ENCODE measurements at regions not wholly inside any gene's neighbourhood (a gene's known extent, or its start where the extent isn't known, plus 50 kb on each side); places are given as distances from the start of the nearest gene placed in this dataset.

DNA sequence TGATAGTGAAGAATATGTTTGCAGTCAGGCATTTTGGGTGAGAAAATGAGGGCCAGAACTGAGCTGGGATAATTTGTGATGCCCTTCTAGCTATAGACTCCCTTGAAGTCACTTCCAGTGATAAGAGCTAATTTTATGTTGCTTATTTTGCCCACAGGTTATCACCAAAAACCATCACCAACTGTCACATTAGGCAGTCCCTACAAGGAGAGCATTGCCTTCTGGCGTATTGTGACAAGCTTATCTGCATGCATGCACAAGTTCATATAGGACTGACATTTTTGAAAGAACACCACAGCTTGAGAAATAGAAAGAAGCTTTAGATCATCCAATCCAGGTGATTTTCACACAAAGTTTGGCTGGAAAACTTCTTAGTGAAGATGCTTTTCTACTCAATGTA lies 735.3 kb upstream of the RAG2 start:
- H3K4me1 ChIP-seq (ENCODE audit: insufficient read depth), result no peaks in the 10 kb centered on the region
- H3K79me2 ChIP-seq (ENCODE audit: insufficient read depth), result no peaks in the 10 kb centered on the region
- H3K9ac ChIP-seq, result no peak overlapping the region
- H3F3A ChIP-seq (ENCODE audit: insufficient read depth), result no peaks in the 10 kb centered on the region
- no peak overlapping the region for H3K4me2 ChIP-seq (ENCODE audit: unreplicated experiment)
- in situ Hi-C loops (cut with MboI), result no loop called here
- no peak overlapping the region for H3K4me3 ChIP-seq
- H3K9me2 ChIP-seq (ENCODE audit: insufficient read depth), result no peaks in the 10 kb centered on the region
- no peaks in the 10 kb centered on the region for H3K27me3 ChIP-seq (replicated peaks; ENCODE audit: insufficient read depth)
- H3K9me3 ChIP-seq (ENCODE audit: low read depth), result no peaks in the 10 kb centered on the region
- H4K20me1 ChIP-seq (ENCODE audit: insufficient read depth), result no peaks in the 10 kb centered on the region
- H3K36me3 ChIP-seq (ENCODE audit: low read depth), result no peaks in the 10 kb centered on the region
- H2AFZ ChIP-seq, result no peak overlapping the region
- 28 to 35% methylated on average over 1 of the region's 1 CpG for WGBS, 2 experiments (ENCODE audit: low coverage in 1 of 2, low lambda C conversion rate in 2 of 2, missing lambda C conversion rate in 2 of 2)
- DNase-seq, result no peak
- no peak for TF ChIP-seq EZH2phosphoT487 (IDR thresholded peaks at IDR 0.05; ENCODE audit: insufficient read depth, low read depth)
- no peak for TF ChIP-seq EZH2 (IDR thresholded peaks at IDR 0.05; ENCODE audit: insufficient read depth, poor library complexity, severe bottlenecking)
- no peak overlapping the region for H3K27ac ChIP-seq

DNA sequence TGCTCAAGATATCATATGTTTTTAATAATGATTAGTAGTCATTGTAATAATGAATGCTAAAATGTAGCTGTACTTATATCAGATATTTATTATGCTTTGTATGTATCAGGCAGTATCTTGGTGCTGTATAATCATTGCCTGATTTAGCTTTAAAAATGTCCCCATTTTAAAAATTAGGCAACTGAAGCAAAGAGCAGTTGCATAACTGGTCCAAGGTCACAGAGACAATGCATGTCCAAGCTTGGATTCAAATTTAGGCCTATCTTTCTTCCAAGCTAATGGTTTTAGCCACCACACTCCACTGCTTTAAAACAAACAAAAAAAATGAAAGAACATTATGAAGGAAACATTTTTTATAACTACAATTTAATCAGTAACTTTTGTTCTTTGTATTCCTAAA lies 725.8 kb upstream of the RAG2 start:
- no peak for DNase-seq
- in situ Hi-C loops (cut with MboI), result no loop called here
- no peaks in the 10 kb centered on the region for H3K4me1 ChIP-seq (ENCODE audit: insufficient read depth)
- H3F3A ChIP-seq (ENCODE audit: insufficient read depth), result no peaks in the 10 kb centered on the region
- H3K27me3 ChIP-seq (replicated peaks; ENCODE audit: insufficient read depth), result no peaks in the 10 kb centered on the region
- H3K9ac ChIP-seq, result no peak overlapping the region
- no peaks in the 10 kb centered on the region for H3K9me2 ChIP-seq (ENCODE audit: insufficient read depth)
- H4K20me1 ChIP-seq (ENCODE audit: insufficient read depth), result no peaks in the 10 kb centered on the region
- no peak overlapping the region for H2AFZ ChIP-seq
- no peaks in the 10 kb centered on the region for H3K9me3 ChIP-seq (ENCODE audit: low read depth)
- no peak overlapping the region for H3K27ac ChIP-seq
- no peak overlapping the region for H3K4me2 ChIP-seq (ENCODE audit: unreplicated experiment)
- TF ChIP-seq EZH2phosphoT487 (IDR thresholded peaks at IDR 0.05; ENCODE audit: insufficient read depth, low read depth) (no peak), EZH2 (IDR thresholded peaks at IDR 0.05; ENCODE audit: insufficient read depth, poor library complexity, severe bottlenecking) (no peak)
- no peaks in the 10 kb centered on the region for H3K79me2 ChIP-seq (ENCODE audit: insufficient read depth)
- no peak overlapping the region for H3K4me3 ChIP-seq
- H3K36me3 ChIP-seq (ENCODE audit: low read depth), result no peaks in the 10 kb centered on the region

DNA sequence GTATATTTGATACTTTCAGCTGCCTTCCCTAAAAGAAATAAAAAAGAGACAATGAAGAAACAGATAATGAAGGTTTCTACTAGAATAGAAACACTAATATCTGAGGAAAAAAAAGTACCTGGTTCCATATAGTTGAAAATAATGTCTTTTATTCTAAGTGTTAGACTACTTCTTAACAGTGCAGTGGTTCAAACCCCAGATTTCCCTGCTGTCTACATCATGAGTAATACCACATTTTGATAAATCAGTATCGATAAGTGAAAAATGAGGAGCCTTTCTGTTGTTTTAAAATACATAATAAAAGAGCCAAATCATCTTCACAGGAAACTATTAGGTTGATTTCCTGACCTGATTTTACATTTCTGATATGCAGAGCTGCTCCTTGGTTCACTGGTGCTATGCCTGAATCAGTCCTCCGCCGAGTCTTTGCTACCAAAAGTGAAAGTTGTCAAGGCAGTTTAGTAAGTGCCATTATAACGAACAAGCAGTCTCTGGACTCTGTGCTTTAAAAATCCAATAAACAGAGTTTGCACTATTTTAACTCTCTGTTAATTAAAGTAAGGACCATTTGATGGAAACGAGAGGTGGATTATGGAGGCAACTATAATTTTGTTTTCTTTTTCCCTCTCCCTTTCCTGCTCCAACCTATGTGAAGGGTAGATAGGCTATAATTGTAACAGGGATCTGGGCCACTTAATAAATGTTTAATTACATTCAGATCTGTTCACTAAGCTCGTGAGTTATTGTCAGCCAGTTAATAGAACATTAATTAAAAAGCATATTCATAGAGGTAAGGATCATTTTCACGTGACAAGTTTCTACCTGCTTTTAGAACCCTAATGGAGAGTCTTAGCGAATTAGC lies 724.5 kb upstream of the RAG2 start:
- Histone ChIP-seq H3K4me2 (ENCODE audit: unreplicated experiment) (no peak overlapping the region), H3K4me1 (ENCODE audit: insufficient read depth) (no peaks in the 10 kb centered on the region), H3F3A (ENCODE audit: insufficient read depth) (no peaks in the 10 kb centered on the region), H3K36me3 (ENCODE audit: low read depth) (no peaks in the 10 kb centered on the region), H3K27ac (no peak overlapping the region), H3K9me2 (ENCODE audit: insufficient read depth) (no peaks in the 10 kb centered on the region), H4K20me1 (ENCODE audit: insufficient read depth) (no peaks in the 10 kb centered on the region), H3K9me3 (ENCODE audit: low read depth) (no peaks in the 10 kb centered on the region), H3K27me3 (replicated peaks; ENCODE audit: insufficient read depth) (no peaks in the 10 kb centered on the region), H2AFZ (no peak overlapping the region), H3K4me3 (no peak overlapping the region), H3K79me2 (ENCODE audit: insufficient read depth) (no peaks in the 10 kb centered on the region), H3K9ac (no peak overlapping the region)
- TF ChIP-seq EZH2 (IDR thresholded peaks at IDR 0.05; ENCODE audit: insufficient read depth, poor library complexity, severe bottlenecking) (no peak), EZH2phosphoT487 (IDR thresholded peaks at IDR 0.05; ENCODE audit: insufficient read depth, low read depth) (no peak)
- WGBS, 2 experiments (ENCODE audit: low coverage in 1 of 2, low lambda C conversion rate in 2 of 2, missing lambda C conversion rate in 2 of 2), result 21 to 23% methylated on average over 8 of the region's 8 CpGs
- in situ Hi-C loops (cut with MboI), result no loop called here
- DNase-seq, result no peak

DNA sequence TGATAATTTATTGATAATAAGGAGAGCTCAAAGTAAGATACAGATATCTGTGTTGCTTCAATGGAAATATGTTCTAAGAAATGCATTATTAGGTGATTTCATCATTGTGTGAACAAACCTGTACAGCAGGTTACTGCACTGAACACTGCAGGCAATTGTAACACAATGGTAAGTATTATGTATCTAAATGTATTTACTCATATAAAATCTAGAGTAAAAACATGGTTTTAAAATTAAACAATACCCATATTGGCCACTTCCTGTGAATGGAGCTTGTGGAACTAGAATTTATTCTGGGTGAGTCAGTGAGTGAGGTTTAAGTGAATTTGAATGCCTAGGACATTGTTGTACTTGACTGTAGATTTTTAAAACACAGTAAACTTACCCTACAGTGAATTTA lies 722.9 kb upstream of the RAG2 start:
- in situ Hi-C loops (cut with MboI), result no loop called here
- no peaks in the 10 kb centered on the region for H3K79me2 ChIP-seq (ENCODE audit: insufficient read depth)
- no peak overlapping the region for H3K27ac ChIP-seq
- no peak overlapping the region for H2AFZ ChIP-seq
- H3K4me2 ChIP-seq (ENCODE audit: unreplicated experiment), result no peak overlapping the region
- TF ChIP-seq EZH2 (IDR thresholded peaks at IDR 0.05; ENCODE audit: insufficient read depth, poor library complexity, severe bottlenecking) (no peak), EZH2phosphoT487 (IDR thresholded peaks at IDR 0.05; ENCODE audit: insufficient read depth, low read depth) (no peak)
- no peak overlapping the region for H3K4me3 ChIP-seq
- H3F3A ChIP-seq (ENCODE audit: insufficient read depth), result no peaks in the 10 kb centered on the region
- DNase-seq, result no peak
- H3K4me1 ChIP-seq (ENCODE audit: insufficient read depth), result no peaks in the 10 kb centered on the region
- no peaks in the 10 kb centered on the region for H3K36me3 ChIP-seq (ENCODE audit: low read depth)
- H3K9ac ChIP-seq, result no peak overlapping the region
- no peaks in the 10 kb centered on the region for H3K9me2 ChIP-seq (ENCODE audit: insufficient read depth)
- H3K27me3 ChIP-seq (replicated peaks; ENCODE audit: insufficient read depth), result no peaks in the 10 kb centered on the region
- H4K20me1 ChIP-seq (ENCODE audit: insufficient read depth), result no peaks in the 10 kb centered on the region
- no peaks in the 10 kb centered on the region for H3K9me3 ChIP-seq (ENCODE audit: low read depth)

DNA sequence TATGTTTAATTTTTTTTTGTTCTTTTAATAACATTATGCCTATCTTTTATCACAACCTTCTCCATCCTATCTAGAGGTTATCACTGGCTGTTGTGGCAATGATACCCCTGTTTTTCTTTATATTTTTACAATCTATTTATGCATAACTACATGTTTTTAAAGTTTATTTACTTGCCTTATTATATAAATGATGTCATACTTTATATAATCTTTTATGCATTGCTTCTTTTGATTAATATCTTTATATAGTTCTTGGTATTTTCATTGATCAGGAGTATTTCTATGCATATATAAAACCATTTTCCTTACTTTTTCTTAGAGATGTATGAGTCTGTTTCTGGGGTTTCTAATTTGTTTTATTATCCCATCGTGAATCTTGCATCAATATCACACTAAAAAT lies 719.8 kb upstream of the RAG2 start:
- no peak overlapping the region for H3K4me3 ChIP-seq
- no peak for DNase-seq
- no peaks in the 10 kb centered on the region for H3F3A ChIP-seq (ENCODE audit: insufficient read depth)
- H3K36me3 ChIP-seq (ENCODE audit: low read depth), result no peaks in the 10 kb centered on the region
- H3K79me2 ChIP-seq (ENCODE audit: insufficient read depth), result no peaks in the 10 kb centered on the region
- H4K20me1 ChIP-seq (ENCODE audit: insufficient read depth), result no peaks in the 10 kb centered on the region
- WGBS, 2 experiments (ENCODE audit: low coverage in 1 of 2, low lambda C conversion rate in 2 of 2, missing lambda C conversion rate in 2 of 2), result 0 to 7% methylated on average over 1 of the region's 1 CpG
- no peaks in the 10 kb centered on the region for H3K9me2 ChIP-seq (ENCODE audit: insufficient read depth)
- H3K27ac ChIP-seq, result no peak overlapping the region
- no peak overlapping the region for H3K4me2 ChIP-seq (ENCODE audit: unreplicated experiment)
- no peak overlapping the region for H2AFZ ChIP-seq
- TF ChIP-seq EZH2phosphoT487 (IDR thresholded peaks at IDR 0.05; ENCODE audit: insufficient read depth, low read depth), result no peak
- no peak for TF ChIP-seq EZH2 (IDR thresholded peaks at IDR 0.05; ENCODE audit: insufficient read depth, poor library complexity, severe bottlenecking)
- H3K27me3 ChIP-seq (replicated peaks; ENCODE audit: insufficient read depth), result no peaks in the 10 kb centered on the region
- no peaks in the 10 kb centered on the region for H3K9me3 ChIP-seq (ENCODE audit: low read depth)
- in situ Hi-C loops (cut with MboI), result no loop called here
- no peak overlapping the region for H3K9ac ChIP-seq
- H3K4me1 ChIP-seq (ENCODE audit: insufficient read depth), result no peaks in the 10 kb centered on the region

Data from GM23248 (cell line).